ENCODE measurements at regions not wholly inside any gene's neighbourhood (a gene's known extent, or its start where the extent isn't known, plus 50 kb on each side); places are given as distances from the start of the nearest gene placed in this dataset.

DNA sequence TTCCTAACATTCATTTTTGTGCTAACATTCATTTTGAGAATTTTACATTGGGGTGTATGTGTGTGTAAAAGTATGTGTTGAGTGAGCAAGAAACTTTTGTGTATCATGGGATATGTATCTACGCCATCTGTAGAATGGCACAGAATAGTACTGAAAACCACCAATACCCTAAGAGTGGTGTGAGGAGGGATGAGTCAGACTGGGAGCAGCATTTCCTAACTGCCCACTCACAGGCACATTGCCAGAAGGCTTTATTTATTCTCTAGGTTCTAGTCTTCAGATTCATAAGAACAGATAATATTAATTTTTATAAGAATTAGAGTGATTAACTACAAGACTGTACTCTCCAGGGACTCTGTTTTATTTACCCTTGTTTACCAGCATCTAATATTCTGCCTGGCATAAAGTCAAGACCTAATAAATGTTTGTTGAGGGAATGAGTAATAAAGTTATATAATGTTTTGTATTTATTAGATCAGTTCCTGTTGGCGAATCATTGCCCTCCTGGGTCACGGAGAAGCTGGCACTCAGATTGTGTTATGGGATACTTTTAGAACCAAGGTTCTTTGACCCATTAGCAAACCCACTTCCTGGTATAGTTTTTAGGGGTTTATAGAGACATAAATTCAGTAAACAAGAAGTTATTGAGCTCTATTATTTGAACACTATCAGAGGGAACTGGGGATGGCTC, 159.1 kb upstream of the PPP2R2B start:
- DNase-seq, result no peak

DNA sequence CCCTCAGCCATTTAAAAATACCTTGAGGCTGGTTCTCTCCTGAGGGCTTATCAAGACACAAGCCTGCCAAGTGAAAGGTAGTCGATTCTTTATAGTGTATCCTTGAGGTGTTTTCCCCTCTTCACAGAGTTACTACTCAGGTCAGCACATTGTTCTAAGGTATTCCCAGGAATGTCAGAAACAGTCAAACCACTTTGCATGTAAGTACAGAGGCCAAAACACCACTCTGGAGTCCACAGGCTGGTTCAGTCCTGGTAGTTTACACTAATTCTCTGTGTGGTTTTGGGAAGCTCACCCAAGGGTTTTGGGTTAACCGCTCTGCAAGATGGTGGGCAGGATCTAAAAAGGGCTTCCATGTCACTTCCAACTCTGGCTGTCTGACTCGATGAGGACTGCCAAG, 162.3 kb upstream of the PPP2R2B start:
- no peak for DNase-seq

DNA sequence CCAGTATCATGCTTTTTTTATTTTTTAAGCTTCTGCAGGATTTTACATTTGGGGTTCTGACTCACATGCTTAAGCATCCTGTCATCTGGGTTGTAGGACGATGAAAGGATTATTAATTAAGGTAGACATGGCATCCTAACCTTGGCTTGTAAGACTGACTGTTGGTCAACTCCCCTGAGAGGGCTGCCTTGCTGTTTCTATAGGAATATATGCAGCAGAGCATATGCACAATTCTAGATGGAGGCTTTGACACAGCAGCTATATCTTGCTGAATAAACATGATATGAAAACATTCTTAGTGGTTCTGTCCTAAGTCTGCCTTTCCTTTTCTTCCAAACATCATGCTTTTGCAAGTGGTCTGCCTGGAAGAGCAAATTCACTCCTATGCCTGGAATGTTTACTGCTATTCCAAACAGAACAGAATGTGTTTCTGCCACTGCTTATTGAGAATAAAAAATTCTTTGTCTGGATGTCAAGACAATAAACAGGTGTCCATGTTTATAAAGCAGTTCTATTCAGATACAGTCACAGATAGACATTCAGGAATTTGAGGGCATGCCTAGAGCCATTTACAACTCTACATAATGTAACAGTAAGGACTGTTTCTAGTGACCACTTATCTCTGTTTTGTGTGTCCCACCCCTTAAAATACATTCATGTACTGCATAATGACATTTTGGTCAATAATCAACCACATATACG, 166.2 kb upstream of the PPP2R2B start:
- no peak for DNase-seq

DNA sequence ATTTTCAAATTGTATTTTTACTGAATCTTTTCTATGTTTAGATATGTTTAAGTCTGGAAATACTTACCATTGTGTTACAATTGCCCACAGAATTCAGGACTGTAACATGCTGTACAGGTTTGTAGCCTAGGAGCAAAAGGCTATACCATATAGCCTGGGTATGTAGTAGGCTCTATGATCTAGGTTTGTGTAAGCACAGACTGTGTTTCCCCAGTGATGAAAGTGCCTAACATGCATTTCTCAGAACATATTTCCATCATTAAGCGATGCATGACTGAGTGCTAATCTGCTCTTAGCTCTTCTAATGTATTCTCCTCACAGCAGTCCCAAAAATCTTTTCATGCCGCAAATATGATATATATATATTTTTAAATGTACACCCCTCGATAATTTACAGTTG, 166.7 kb upstream of the PPP2R2B start:
- DNase-seq, result no peak

DNA sequence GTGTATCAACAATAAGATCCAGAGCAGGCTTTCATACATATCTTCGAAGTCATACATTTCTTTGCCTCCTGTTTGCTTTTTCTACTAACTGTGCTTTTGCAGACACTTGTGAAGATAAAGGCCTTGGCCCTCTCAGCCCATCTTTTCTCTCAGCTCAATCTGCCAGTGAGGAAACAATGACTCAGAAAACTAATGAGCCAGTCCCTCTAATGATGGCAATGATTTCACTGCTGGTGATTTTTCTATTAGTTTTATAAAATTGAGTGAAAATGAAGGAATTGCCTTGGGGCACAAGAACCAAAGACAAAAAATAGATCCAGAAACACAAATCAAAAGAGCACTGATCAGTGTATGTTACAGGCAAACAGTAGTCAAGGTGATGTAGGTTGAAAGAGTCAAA, 167.7 kb upstream of the PPP2R2B start:
- DNase-seq, result no peak

DNA sequence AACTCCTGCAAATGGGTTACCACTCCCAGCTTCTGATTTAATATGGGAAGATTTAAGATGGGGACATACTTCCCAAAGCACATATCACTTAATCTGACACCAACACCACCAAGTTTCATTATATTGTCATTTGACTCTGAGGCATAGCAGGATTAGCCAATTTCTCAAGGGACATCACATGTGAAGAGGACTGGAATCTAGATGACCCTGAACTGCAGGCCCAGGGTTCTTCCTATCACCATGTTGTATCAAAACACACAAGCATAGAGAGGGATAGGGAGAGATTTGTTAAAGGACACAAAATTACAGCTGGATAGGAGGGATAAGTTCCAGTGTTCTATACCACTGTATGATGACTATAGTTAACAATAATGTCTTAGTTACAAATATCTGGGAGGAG, 168.3 kb upstream of the PPP2R2B start:
- DNase-seq, result no peak

DNA sequence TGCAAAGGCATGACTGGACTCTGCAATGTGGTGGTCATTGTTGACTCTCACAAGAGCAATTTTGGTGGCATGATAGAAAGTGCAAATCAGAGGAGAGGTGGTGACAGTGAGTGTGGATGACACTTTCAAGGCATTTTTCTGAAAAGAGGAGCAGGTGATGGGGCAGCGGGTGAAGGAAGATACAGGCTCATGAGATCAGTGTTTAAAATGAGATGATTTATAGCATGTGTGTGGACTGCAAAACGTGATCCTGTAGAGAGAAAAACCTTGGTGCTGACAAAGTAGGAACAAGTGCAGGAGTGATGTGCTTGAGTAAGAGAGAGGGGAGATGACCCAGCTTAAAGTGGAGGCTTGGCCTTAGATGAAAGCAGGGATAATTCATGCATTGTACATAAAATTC, 171.2 kb upstream of the PPP2R2B start:
- no peak for DNase-seq

DNA sequence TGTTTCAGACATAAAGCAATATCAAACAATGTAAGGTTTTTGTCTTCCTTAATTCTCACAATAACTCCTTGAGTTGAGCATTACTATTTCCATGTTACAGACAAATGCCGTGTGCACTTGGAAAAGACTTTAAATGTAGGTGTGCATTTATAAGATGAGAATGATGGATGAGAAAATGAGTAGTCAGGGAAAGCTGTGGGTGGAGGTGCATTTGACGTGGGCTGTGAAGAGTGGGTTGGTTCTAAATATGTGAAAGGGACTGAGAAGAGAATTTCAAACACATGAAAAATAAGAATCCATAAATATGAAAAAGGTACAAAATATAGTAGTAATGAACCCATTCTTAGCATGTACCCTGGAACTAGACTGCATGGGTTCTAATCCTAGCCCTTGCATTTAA, 171.6 kb upstream of the PPP2R2B start:
- DNase-seq, result no peak

DNA sequence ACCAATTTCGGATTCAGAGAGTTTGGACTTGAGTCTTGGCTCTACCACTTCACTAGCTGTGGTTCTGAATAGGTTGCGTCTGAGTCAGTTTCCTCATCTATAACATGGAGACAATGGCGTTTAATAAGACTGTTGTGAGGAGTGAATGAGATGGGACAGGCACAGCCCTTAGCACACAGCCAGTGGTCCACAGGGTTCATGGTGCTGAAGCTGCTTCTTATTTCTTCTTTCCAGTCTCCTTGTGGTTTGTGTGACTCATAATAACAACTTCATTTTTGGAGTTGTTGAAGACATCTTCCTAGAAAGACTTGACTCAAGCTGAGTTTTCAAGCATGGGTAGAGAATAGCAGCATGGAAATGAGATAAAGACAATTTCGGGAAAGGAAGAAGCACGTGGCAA, 172.6 kb upstream of the PPP2R2B start:
- DNase-seq, result no peak

DNA sequence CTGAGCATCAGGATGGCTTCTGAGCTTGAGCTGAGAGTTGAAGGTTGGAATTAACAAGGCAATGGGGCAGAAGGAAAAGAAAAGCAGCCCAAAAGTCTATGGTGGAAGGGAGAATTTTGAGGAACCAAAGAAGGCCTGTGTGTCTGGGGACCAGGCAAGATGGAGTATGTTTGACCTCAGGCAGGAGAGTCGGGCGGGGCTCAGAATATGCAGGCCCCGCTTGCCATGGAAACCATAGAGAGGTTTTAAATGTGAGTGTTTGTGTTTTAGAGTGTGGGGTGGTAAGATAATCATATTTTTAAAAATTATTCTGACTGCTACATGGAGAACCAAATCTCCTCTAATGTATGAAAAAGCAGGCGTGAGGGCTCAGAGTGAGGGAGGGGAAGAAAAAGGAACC, 174.0 kb upstream of the PPP2R2B start:
- no peak for DNase-seq

DNA sequence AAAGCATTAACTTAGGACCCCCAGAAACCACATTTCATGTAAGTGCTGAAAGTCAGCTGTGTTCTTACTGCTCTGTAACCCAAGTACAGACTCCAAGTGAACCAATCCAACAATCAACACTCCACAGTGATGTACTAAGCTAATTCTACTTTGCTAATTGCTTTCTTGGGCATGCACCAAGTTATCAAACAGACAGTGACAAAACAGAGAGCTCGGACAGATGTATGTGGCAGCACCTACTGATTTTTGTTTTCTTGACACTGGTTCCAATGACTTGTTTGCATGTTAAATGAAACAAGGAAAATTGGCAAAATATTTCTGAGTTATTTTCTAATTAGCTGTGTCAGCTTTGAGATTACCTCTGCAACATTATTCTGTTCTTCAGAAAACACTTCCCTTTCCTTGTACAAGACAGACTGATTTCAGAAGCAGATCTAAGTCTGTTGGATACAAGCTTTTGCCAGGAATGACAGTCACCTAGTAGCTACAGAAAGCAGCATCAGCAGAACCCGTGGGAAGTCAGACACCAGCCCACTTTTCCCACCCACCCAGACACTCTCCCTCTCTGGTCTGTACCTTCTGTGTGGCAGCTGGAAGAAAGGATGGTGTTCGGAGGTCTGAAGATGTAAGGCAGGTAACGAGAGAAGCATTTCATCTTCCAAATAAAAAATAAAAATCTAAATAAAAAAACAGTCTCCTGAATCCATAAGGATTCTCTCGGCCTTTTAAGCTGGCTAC, 176.7 kb upstream of the PPP2R2B start:
- no peak for DNase-seq

DNA sequence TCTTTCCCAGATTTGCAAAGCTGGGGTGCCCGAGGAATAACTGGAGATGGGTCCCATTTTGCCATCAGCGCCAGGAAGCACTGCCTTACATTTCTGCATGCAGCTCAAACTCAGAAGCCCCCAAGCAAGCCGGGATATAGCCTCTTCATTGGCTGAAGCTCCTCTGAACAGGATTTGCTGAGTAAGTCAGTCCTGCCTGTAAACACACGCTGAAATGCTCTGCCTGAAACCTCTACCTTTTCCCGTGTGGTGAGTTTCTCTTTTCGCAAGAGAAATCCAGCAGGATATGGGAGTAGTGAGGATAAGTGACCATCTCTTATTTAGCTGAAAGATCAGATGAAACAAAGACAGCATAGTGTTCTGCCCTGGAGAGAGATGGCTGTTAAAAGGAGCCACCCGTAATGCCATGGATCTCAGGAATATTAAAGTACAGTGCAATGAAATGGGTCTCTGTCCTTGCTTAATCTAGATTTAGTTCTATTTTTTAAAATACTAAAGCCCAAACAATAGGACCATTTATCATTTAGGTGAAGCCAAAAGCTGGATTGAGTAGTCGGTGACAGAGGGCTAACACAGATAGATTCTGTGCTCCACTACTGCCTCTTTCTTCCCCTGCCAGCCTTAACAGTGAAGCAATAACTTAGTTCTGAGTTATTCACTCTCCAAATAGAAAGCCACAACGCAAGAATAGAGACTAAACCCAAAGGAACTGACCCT, 177.5 kb upstream of the PPP2R2B start:
- no peak for DNase-seq

DNA sequence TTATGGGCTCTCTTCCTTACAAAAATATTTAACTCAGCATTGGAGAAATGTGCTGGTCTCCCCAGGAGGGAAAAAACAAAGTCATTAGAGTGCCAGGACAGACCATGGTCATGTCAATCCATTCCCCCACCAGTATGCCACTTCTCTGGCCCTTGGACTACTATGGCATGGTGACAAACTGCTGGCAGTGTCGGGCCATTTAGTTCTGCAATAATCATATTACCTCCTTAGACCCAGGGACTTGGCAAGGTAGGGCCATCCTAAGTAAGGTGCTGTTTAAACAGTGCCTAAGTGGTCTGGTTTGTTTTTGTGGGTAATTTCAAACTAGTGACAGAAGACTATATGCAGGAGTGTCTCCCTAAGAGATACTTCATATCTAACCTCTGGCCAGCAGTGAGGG, 177.8 kb upstream of the STK32A start:
- no peak for DNase-seq

DNA sequence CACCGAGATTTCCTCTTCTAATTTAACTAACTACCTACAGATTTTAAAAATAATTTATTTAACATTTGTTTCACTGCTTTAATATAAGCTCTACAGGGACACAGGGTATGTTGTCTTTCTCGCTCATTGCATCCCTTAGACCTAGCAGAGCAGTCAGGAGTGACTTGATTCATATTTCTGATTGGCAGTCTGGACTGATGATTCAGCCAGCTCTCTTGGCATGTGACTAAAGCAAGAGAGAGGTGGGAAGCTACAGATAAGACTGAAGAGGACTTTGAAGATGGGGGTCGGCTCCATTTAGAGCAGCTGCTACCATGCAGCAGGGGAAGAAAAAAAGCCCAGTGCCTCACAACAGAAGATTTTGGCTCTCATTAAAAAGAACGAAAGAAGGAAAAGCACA, 173.4 kb upstream of the STK32A start:
- no peak for DNase-seq

DNA sequence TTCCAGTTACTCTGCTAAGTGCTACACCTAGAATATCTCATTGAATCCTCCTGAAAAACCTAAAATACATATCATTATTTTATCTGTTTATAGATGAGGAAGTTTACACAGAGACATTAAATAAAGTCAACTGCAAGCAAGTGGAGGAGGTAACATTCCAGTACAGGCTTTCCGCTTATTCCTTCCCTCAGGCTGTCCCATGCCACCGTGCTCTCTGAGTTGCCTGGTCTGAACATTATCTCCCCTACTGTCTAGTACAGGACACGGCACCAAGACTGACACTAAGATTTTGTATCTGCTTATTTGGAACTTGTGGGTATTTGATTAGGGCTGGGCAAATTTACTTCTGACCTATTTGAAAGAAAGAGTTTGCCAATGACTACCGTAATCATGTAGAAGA, 172.4 kb upstream of the STK32A start:
- no peak for DNase-seq

DNA sequence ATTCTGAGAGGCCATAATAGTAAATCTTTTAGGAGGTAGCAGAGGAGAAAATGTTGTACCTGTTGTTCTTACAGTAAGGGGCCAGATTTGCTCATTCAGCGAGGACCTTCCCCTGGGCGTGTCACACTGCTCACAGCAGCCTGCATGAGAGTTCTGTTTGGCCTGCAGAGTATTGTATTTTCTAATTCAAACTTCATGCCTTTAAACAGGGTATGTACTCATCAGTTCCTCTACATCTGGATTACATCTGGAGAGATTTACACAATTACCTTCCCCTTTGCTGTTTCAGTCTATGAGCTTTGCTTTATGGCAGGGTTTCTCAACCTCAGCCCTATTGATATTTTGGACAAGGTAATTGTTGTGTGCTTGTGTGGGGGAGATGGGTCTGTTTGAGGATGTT, 170.9 kb upstream of the STK32A start:
- DNase-seq, result no peak

DNA sequence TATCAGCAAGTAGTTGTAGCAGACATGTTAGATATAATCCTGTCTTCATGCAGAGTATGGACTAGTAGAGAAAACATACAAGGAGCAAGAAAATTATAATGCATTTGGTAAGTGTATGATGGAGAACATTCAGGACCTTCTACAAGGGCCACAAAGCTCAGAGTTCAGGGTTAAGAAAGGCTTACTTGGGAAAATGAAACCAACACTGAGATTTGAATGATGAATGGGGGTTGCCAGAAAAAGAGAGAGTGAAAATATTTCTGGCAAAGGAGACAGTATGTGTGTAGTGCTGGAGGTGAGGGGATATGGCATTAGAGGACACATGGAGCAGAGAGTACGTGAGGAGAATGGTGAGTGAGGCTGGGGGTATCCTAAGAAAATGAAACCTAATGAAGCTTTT, 169.8 kb upstream of the STK32A start:
- no peak for DNase-seq

DNA sequence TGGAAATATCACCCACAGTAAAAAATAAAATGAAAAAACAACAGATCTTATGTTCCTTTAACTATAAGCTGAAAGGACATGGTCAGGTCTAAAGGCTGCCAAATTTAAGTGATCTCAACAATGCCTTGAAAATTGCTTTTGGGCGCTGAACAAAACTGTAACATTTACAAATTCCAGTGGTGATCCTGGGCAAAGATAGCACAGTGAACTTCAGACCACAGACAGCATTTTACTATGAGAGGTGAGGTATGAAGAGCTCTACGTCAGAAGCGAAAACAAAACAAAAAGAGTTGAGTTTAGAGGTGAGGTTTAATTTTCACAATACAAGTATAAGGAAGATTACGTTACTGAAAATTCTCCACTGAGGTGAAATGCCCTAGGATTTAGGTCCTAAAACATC, 165.8 kb upstream of the STK32A start:
- DNase-seq, result no peak

DNA sequence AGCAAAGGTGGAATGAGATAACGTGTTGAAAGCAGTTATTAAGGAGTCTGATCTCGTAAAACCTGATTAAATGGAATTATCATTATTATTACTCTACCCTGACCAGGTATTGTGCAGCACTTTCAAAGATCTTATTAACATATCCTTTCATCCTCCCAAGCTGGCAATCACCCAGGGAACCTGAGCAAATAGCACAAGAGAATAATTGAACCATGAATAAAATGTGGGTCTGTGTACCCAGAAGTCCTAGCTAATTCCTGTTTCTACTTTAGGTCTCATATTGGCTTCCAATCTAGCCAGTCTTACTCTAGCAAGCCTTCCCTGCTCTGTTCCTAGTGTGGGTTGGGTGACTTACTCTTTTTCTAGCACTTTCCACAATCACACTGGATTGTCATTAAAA, 162.2 kb upstream of the STK32A start:
- DNase-seq, result no peak

DNA sequence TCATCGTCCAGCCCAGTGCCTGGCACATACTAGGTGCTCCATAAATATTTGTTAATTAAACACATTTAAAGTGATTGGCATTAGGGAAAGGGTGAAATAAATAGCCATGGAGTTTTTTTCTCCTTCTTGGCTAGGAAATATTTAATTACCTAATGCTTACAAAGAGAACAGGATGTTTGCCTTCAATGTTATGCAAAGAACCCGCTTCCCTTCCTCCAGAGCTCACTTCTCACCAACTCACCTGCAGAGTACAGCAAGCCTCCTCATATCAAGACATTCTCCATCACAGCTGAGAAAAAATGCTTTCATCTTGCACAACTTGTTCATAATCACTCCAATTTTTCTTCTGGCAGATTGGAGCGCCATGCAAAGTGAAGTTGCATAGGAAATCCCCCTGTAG, 161.7 kb upstream of the STK32A start:
- DNase-seq, result no peak

DNA sequence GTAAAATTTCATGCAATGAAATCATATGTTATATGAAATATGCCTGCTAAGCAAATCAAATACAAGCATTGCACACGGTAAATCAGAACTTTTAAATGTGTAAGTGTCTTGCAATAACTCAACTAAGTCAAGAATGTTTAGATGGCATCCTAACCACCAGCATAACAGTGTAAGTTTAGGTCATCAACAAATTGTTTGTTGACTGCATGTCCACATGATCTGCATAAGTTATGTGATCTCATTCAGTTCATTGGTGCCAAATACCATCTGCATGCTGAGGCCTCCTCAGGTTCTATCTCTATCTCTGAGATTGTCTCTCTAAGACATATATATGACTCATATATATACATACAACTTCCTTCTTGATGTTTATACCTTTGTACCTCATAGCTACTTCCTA, 159.6 kb upstream of the STK32A start:
- no peak for DNase-seq

DNA sequence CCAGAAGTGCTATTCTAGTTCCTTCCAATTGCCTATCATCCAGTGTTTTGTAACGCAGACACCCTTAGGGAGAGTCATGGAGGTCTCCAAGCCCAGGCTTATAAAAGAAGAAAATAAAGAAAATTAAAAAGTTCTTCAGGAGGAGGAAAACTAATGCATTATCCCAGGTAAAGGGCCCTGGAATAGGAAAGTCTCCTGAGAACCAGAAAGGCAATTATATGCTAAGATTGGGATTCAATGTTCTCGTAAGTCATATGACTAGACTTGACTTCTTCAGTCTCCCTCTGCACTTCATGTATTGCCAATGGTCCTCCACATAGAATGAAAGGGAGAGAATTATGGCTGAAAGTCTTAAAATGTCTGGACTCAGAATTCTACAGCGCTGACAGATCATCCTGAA, 154.4 kb upstream of the STK32A start:
- DNase-seq, result no peak

DNA sequence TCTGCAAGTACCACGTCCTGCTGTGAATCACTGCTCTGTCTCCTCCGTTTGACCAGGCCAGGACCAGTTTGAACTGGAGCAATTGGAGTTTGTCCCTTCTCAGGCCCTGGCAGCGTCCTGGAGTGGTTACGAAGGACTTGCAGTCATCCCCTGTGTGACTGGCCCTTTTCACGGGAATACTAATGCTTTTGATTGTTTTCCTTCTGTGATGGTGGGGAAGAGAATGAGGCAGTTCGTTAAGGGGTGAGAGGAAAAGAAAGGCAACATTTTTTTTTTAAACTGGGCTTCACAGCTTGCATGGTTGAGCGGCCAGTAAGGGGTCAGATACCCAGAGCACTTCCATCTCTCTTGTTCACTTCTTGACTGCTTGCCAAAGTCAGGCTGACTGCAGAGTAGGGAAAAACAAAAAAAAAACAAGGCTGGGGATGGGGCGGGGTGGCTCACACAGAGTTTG, 153.5 kb upstream of the STK32A start:
- DNase-seq, result no peak

DNA sequence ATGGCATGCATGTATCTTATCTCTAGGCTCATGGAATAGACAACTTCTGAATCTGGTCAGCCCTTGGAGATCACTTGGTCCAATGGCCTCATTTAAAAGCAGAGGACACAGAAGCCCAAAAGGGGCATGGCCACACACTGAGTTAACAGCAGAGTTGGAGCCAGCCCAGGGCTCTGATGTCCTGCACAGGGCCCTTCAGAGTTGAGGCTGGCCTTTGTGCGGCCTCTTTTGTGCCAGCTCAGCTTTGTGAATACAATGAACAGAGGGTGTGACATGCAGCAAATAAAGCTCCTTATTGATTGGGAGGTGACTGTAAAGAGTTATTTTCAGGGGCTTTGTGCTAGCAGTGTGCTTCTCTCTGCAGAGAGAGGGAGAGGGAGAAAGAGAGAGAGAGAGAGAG, 150.1 kb upstream of the STK32A start:
- DNase-seq, result no peak

Measured in CD4-positive, alpha-beta T cell treated with Interleukin-10 for 1 hour (primary cell).